WTC11 (cell line): ENCODE measurements at regions not wholly inside any gene's neighbourhood (a gene's known extent, or its start where the extent isn't known, plus 50 kb on each side); places are given as distances from the start of the nearest gene placed in this dataset.

Experiments
- ATAC-seq: fragments of 200-7000 bp; cut with Tn5 transposase; 2 replicates; pipeline ENCODE4 v1.10.0; 2021; ENCODE audit warnings: mild to moderate bottlenecking, moderate library complexity
- CTCF ChIA-PET: fragments of 300-600 bp; sonication (Branson Sonifier 250); formaldehyde crosslinking; loops from one replicate; lab custom pipeline; 2021; ENCODE audit warnings: antibody characterized with exemption; lab: Charles Lee
- POLR2A ChIA-PET: fragments of 350-600 bp; sonication (Branson Sonifier 250); formaldehyde crosslinking; loops from one replicate; lab custom pipeline; 2021; ENCODE audit warnings: antibody characterized with exemption; lab: Charles Lee
- DNase-seq: peaks from one replicate; pipeline ENCODE4 v3.0.0; 2021; ENCODE audit warnings: low spot score
- H3K27ac Mint-ChIP-seq: 2 replicates; pipeline ENCODE4 v1.8.0; 2021; ENCODE audit warnings: mixed read lengths
- H3K27me3 Mint-ChIP-seq: 2 replicates; pipeline ENCODE4 v1.8.0; 2021; ENCODE audit warnings: low read depth, mild to moderate bottlenecking, moderate library complexity, mixed read lengths
- H3K36me3 Mint-ChIP-seq: 2 replicates; pipeline ENCODE4 v1.8.0; 2021; ENCODE audit warnings: mixed read lengths
- H3K4me1 Mint-ChIP-seq: 2 replicates; pipeline ENCODE4 v1.8.0; 2022; ENCODE audit warnings: mixed read lengths
- H3K4me3 Mint-ChIP-seq: 2 replicates; pipeline ENCODE4 v1.8.0; 2021; ENCODE audit warnings: mild to moderate bottlenecking, moderate library complexity, mixed read lengths
- H3K9me3 Mint-ChIP-seq: 2 replicates; pipeline ENCODE4 v1.8.0; 2021; ENCODE audit warnings: mixed read lengths
- CREB1 ChIP-seq: sonication (generic); formaldehyde crosslinking; IDR thresholded peaks from 2 replicates; pipeline ENCODE4 v1.8.0; 2023; ENCODE audit warnings: mild to moderate bottlenecking, missing genetic modification reagents
- ETV6 ChIP-seq: sonication (generic); formaldehyde crosslinking; IDR thresholded peaks from 2 replicates; pipeline ENCODE4 v1.8.1; 2022; ENCODE audit warnings: mild to moderate bottlenecking, missing genetic modification reagents
- GABPB1 ChIP-seq: sonication (generic); formaldehyde crosslinking; IDR thresholded peaks from 2 replicates; pipeline ENCODE4 v1.8.1; 2023; ENCODE audit warnings: mild to moderate bottlenecking, missing genetic modification reagents
- HMGA2 ChIP-seq: fragments of 250-450 bp; sonication (Bioruptor Pico); IDR thresholded peaks from 2 replicates; pipeline ENCODE4 v1.4.0; 2021; ENCODE audit warnings: mild to moderate bottlenecking, moderate library complexity
- JAZF1 ChIP-seq: fragments of 250-450 bp; sonication (Bioruptor Pico); IDR thresholded peaks from 2 replicates; pipeline ENCODE4 v1.9.0; 2021; ENCODE audit warnings: moderate library complexity, mild to moderate bottlenecking, inconsistent platforms
- JUN ChIP-seq: sonication (generic); formaldehyde crosslinking; IDR thresholded peaks from 2 replicates; pipeline ENCODE4 v1.8.0; 2023; ENCODE audit warnings: mild to moderate bottlenecking, missing genetic modification reagents
- NR3C1 ChIP-seq: sonication (generic); formaldehyde crosslinking; conservative IDR thresholded peaks from 2 replicates; pipeline ENCODE4 v1.8.1; 2023; ENCODE audit warnings: low read depth, mild to moderate bottlenecking, missing genetic modification reagents
- OVOL2 ChIP-seq: fragments of 250-450 bp; sonication (Bioruptor Pico); IDR thresholded peaks from 2 replicates; pipeline ENCODE4 v1.9.0; 2021; ENCODE audit warnings: mild to moderate bottlenecking, borderline replicate concordance
- PRRX2 ChIP-seq: fragments of 250-450 bp; sonication (Bioruptor Pico); IDR thresholded peaks from 2 replicates; pipeline ENCODE4 v1.8.0; 2021; ENCODE audit warnings: mild to moderate bottlenecking
- SOX15 ChIP-seq: fragments of 250-450 bp; sonication (Bioruptor Pico); IDR thresholded peaks from 2 replicates; pipeline ENCODE4 v1.9.0; 2021; ENCODE audit warnings: mild to moderate bottlenecking
- SP1 ChIP-seq: sonication (generic); formaldehyde crosslinking; conservative IDR thresholded peaks from 2 replicates; pipeline ENCODE4 v1.8.1; 2022; ENCODE audit warnings: missing genetic modification reagents
- ZNF138 ChIP-seq: sonication (generic); formaldehyde crosslinking; conservative IDR thresholded peaks from 2 replicates; pipeline ENCODE4 v1.8.1; 2022; ENCODE audit warnings: mild to moderate bottlenecking, moderate library complexity, missing genetic modification reagents
- ZNF219 ChIP-seq: sonication (generic); formaldehyde crosslinking; IDR thresholded peaks from 2 replicates; pipeline ENCODE4 v1.8.0; 2023; ENCODE audit warnings: missing genetic modification reagents, mild to moderate bottlenecking, borderline replicate concordance
- ZNF232 ChIP-seq: sonication (generic); formaldehyde crosslinking; IDR thresholded peaks from 2 replicates; pipeline ENCODE4 v1.8.0; 2022; ENCODE audit warnings: mild to moderate bottlenecking, missing genetic modification reagents
- ZNF671 ChIP-seq: fragments of 250-450 bp; sonication (Bioruptor Pico); IDR thresholded peaks from 2 replicates; pipeline ENCODE4 v1.8.0; 2021; ENCODE audit warnings: mild to moderate bottlenecking
- TF ChIP-seq, protein P1 (sequence below): fragments of 250-450 bp; sonication (Bioruptor Pico); IDR thresholded peaks from 2 replicates; pipeline ENCODE4 v1.9.0; 2021; ENCODE audit warnings: moderate library complexity, mild to moderate bottlenecking, inconsistent platforms, borderline replicate concordance
- TF ChIP-seq, protein P2 (sequence below): sonication (generic); formaldehyde crosslinking; IDR thresholded peaks from 2 replicates; pipeline ENCODE4 v1.8.1; 2022; ENCODE audit warnings: mild to moderate bottlenecking, missing genetic modification reagents, moderate library complexity, borderline replicate concordance
- TF ChIP-seq, protein P3 (sequence below): sonication (generic); formaldehyde crosslinking; IDR thresholded peaks from 2 replicates; pipeline ENCODE4 v1.8.0; 2022; ENCODE audit warnings: missing genetic modification reagents
- TF ChIP-seq, protein P4 (sequence below): fragments of 200-600 bp; IDR thresholded peaks from 2 replicates; pipeline ENCODE4 v1.8.0; 2022; ENCODE audit warnings: antibody characterized with exemption
- TF ChIP-seq, protein P5 (sequence below): fragments of 250-450 bp; sonication (Bioruptor Pico); IDR thresholded peaks from 2 replicates; pipeline ENCODE4 v2.1.2; 2022; ENCODE audit warnings: mild to moderate bottlenecking, moderate library complexity
- TF ChIP-seq, protein P6 (sequence below): sonication (generic); formaldehyde crosslinking; conservative IDR thresholded peaks from 2 replicates; pipeline ENCODE4 v1.8.1; 2022; ENCODE audit warnings: mild to moderate bottlenecking, missing genetic modification reagents
- TF ChIP-seq, protein P7 (sequence below): sonication (generic); formaldehyde crosslinking; IDR thresholded peaks from 2 replicates; pipeline ENCODE4 v1.8.1; 2023; ENCODE audit warnings: mild to moderate bottlenecking, missing genetic modification reagents, borderline replicate concordance

DNA sequence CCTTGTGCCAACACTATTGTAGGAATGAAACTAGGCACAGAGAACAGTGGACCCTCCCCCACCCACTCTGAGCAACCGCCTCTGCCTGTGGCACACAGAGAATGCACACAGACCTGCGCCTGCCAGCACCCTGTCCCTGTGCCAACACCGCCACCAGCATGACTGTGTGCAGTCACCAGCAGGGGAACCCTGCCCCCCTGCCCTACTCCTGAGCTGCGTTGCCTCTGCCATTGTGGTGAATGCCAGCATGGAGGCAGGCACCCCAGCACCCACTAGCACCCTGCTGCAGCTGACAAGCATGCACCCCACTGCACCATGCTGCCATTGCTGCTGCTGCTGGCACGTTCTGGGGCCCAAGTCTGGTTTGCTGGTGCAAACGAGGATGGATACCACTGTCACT is 94.4 kb upstream of the PRLR start:
- Mint-ChIP-seq H3K27ac (no peak overlapping the region), H3K9me3 (peaks cover 20% of the 10 kb centered on the region), H3K36me3 (no peaks in the 10 kb centered on the region), H3K4me1 (no peaks in the 10 kb centered on the region), H3K4me3 (no peak overlapping the region), H3K27me3 (no peaks in the 10 kb centered on the region; the same call in 1 of the 2 replicates)
- CTCF ChIA-PET: no interaction called here
- DNase-seq (no peak), ATAC-seq (no peak)
- TF ChIP-seq JUN (CRISPR knock-in tag) (no peak), SP1 (CRISPR knock-in tag) (no peak), HMGA2 (CRISPR knock-in tag) (no peak), NR3C1 (no peak)
- TF ChIP-seq, protein P1, sequence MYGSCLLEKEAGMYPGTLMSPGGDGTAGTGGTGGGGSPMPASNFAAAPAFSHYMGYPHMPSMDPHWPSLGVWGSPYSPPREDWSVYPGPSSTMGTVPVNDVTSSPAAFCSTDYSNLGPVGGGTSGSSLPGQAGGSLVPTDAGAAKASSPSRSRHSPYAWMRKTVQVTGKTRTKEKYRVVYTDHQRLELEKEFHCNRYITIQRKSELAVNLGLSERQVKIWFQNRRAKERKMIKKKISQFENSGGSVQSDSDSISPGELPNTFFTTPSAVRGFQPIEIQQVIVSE (CRISPR knock-in tag): no peak
- POLR2A ChIA-PET: no interaction called here

DNA sequence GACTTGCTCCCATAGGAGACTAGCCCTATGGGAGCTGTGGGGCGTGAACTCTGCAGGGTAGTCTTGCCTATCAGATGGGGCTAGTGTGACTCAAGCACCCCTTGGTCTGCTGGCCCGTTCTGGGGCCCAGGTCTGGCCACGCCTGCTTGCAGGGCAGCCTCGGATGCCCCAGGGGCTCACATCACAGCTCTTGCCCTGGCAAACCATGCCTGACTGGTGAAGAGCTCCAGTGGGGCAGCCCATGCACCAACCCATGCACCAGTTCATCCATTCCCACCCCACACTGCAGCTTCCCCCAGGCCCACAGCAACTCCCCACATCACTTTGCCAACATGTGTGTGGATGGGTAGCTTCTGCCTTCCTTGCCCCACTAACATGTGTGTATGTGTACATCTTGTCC is 93.9 kb upstream of the PRLR start:
- Mint-ChIP-seq H3K9me3 (peaks cover 18% of the 10 kb centered on the region), H3K4me1 (no peaks in the 10 kb centered on the region), H3K27ac (no peak overlapping the region), H3K36me3 (no peaks in the 10 kb centered on the region), H3K27me3 (no peaks in the 10 kb centered on the region; the same call in 1 of the 2 replicates), H3K4me3 (no peak overlapping the region)
- ChIA-PET CTCF (no interaction called here), POLR2A (no interaction called here)
- DNase-seq (no peak), ATAC-seq (no peak)
- TF ChIP-seq PRRX2 (CRISPR knock-in tag) (no peak), ZNF671 (CRISPR knock-in tag) (no peak), SP1 (CRISPR knock-in tag) (no peak), NR3C1 (no peak), ZNF138 (CRISPR knock-in tag) (no peak), ZNF232 (CRISPR knock-in tag) (no peak), GABPB1 (CRISPR knock-in tag) (no peak), ETV6 (CRISPR knock-in tag) (no peak), SOX15 (CRISPR knock-in tag) (no peak), JAZF1 (no peak), ZNF219 (no peak), CREB1 (no peak), OVOL2 (CRISPR knock-in tag) (no peak)
- TF ChIP-seq, protein P2, sequence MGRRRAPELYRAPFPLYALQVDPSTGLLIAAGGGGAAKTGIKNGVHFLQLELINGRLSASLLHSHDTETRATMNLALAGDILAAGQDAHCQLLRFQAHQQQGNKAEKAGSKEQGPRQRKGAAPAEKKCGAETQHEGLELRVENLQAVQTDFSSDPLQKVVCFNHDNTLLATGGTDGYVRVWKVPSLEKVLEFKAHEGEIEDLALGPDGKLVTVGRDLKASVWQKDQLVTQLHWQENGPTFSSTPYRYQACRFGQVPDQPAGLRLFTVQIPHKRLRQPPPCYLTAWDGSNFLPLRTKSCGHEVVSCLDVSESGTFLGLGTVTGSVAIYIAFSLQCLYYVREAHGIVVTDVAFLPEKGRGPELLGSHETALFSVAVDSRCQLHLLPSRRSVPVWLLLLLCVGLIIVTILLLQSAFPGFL (CRISPR knock-in tag): no peak
- TF ChIP-seq, protein P3, sequence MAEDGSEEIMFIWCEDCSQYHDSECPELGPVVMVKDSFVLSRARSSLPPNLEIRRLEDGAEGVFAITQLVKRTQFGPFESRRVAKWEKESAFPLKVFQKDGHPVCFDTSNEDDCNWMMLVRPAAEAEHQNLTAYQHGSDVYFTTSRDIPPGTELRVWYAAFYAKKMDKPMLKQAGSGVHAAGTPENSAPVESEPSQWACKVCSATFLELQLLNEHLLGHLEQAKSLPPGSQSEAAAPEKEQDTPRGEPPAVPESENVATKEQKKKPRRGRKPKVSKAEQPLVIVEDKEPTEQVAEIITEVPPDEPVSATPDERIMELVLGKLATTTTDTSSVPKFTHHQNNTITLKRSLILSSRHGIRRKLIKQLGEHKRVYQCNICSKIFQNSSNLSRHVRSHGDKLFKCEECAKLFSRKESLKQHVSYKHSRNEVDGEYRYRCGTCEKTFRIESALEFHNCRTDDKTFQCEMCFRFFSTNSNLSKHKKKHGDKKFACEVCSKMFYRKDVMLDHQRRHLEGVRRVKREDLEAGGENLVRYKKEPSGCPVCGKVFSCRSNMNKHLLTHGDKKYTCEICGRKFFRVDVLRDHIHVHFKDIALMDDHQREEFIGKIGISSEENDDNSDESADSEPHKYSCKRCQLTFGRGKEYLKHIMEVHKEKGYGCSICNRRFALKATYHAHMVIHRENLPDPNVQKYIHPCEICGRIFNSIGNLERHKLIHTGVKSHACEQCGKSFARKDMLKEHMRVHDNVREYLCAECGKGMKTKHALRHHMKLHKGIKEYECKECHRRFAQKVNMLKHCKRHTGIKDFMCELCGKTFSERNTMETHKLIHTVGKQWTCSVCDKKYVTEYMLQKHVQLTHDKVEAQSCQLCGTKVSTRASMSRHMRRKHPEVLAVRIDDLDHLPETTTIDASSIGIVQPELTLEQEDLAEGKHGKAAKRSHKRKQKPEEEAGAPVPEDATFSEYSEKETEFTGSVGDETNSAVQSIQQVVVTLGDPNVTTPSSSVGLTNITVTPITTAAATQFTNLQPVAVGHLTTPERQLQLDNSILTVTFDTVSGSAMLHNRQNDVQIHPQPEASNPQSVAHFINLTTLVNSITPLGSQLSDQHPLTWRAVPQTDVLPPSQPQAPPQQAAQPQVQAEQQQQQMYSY (CRISPR knock-in tag): no peak
- TF ChIP-seq, protein P1 (CRISPR knock-in tag): no peak
- TF ChIP-seq, protein P4, sequence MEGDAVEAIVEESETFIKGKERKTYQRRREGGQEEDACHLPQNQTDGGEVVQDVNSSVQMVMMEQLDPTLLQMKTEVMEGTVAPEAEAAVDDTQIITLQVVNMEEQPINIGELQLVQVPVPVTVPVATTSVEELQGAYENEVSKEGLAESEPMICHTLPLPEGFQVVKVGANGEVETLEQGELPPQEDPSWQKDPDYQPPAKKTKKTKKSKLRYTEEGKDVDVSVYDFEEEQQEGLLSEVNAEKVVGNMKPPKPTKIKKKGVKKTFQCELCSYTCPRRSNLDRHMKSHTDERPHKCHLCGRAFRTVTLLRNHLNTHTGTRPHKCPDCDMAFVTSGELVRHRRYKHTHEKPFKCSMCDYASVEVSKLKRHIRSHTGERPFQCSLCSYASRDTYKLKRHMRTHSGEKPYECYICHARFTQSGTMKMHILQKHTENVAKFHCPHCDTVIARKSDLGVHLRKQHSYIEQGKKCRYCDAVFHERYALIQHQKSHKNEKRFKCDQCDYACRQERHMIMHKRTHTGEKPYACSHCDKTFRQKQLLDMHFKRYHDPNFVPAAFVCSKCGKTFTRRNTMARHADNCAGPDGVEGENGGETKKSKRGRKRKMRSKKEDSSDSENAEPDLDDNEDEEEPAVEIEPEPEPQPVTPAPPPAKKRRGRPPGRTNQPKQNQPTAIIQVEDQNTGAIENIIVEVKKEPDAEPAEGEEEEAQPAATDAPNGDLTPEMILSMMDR: no peak
- TF ChIP-seq, protein P5, sequence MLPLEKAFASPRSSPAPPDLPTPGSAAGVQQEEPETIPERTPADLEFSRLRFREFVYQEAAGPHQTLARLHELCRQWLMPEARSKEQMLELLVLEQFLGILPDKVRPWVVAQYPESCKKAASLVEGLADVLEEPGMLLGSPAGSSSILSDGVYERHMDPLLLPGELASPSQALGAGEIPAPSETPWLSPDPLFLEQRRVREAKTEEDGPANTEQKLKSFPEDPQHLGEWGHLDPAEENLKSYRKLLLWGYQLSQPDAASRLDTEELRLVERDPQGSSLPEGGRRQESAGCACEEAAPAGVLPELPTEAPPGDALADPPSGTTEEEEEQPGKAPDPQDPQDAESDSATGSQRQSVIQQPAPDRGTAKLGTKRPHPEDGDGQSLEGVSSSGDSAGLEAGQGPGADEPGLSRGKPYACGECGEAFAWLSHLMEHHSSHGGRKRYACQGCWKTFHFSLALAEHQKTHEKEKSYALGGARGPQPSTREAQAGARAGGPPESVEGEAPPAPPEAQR (CRISPR knock-in tag): no peak
- TF ChIP-seq, protein P6, sequence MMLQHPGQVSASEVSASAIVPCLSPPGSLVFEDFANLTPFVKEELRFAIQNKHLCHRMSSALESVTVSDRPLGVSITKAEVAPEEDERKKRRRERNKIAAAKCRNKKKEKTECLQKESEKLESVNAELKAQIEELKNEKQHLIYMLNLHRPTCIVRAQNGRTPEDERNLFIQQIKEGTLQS (CRISPR knock-in tag): no peak
- TF ChIP-seq, protein P7, sequence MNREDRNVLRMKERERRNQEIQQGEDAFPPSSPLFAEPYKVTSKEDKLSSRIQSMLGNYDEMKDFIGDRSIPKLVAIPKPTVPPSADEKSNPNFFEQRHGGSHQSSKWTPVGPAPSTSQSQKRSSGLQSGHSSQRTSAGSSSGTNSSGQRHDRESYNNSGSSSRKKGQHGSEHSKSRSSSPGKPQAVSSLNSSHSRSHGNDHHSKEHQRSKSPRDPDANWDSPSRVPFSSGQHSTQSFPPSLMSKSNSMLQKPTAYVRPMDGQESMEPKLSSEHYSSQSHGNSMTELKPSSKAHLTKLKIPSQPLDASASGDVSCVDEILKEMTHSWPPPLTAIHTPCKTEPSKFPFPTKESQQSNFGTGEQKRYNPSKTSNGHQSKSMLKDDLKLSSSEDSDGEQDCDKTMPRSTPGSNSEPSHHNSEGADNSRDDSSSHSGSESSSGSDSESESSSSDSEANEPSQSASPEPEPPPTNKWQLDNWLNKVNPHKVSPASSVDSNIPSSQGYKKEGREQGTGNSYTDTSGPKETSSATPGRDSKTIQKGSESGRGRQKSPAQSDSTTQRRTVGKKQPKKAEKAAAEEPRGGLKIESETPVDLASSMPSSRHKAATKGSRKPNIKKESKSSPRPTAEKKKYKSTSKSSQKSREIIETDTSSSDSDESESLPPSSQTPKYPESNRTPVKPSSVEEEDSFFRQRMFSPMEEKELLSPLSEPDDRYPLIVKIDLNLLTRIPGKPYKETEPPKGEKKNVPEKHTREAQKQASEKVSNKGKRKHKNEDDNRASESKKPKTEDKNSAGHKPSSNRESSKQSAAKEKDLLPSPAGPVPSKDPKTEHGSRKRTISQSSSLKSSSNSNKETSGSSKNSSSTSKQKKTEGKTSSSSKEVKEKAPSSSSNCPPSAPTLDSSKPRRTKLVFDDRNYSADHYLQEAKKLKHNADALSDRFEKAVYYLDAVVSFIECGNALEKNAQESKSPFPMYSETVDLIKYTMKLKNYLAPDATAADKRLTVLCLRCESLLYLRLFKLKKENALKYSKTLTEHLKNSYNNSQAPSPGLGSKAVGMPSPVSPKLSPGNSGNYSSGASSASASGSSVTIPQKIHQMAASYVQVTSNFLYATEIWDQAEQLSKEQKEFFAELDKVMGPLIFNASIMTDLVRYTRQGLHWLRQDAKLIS (CRISPR knock-in tag): no peak
